Endodermal cell (in vitro differentiated cells): ENCODE measurements at regions not wholly inside any gene's neighbourhood (a gene's known extent, or its start where the extent isn't known, plus 50 kb on each side); places are given as distances from the start of the nearest gene placed in this dataset.

ENCODE experiments used
- DNase-seq: peaks from one replicate; pipeline ENCODE4 v3.0.0-alpha.2; 2017
- H3K27ac ChIP-seq: 2 replicates; pipeline ENCODE4 v1.5.1; 2013; ENCODE audit warnings: mild to moderate bottlenecking, low read depth, low read length, moderate library complexity
- H3K27me3 ChIP-seq: 2 replicates; pipeline ENCODE4 v1.6.1; 2013; ENCODE audit warnings: mild to moderate bottlenecking, low read length, moderate library complexity; ENCODE audit not compliant: insufficient read depth, control insufficient read depth, poor library complexity, severe bottlenecking
- H3K36me3 ChIP-seq: 2 replicates; pipeline ENCODE4 v1.7.0; 2013; ENCODE audit warnings: mild to moderate bottlenecking, low read length, moderate library complexity; ENCODE audit not compliant: control insufficient read depth, insufficient read depth
- H3K4me1 ChIP-seq: one replicate; pipeline ENCODE4 v1.7.0; 2013; ENCODE audit warnings: low read length; ENCODE audit not compliant: control insufficient read depth, insufficient read depth
- H3K4me3 ChIP-seq: 2 replicates; pipeline ENCODE4 v1.5.1; 2013; ENCODE audit warnings: mild to moderate bottlenecking, low read length, moderate library complexity
- H3K9ac ChIP-seq: 2 replicates; pipeline ENCODE4 v1.6.1; 2013; ENCODE audit warnings: mild to moderate bottlenecking, low read length, moderate library complexity; ENCODE audit not compliant: poor library complexity, severe bottlenecking; ENCODE audit errors: extremely low read depth
- H3K9me3 ChIP-seq: 2 replicates; pipeline ENCODE4 v1.6.1; 2013; ENCODE audit warnings: mild to moderate bottlenecking, low read length, moderate library complexity; ENCODE audit not compliant: control insufficient read depth
- H3K27ac Mint-ChIP-seq: 2 replicates; pipeline ENCODE4 v1.8.0; 2020; ENCODE audit warnings: mixed read lengths
- H3K27me3 Mint-ChIP-seq: 2 replicates; pipeline ENCODE4 v1.8.0; 2021; ENCODE audit warnings: mild to moderate bottlenecking, mixed read lengths; ENCODE audit not compliant: insufficient read depth
- H3K36me3 Mint-ChIP-seq: 2 replicates; pipeline ENCODE4 v1.8.0; 2020; ENCODE audit warnings: low read depth, mixed read lengths
- H3K4me1 Mint-ChIP-seq: 2 replicates; pipeline ENCODE4 v1.8.0; 2020; ENCODE audit warnings: mixed read lengths
- H3K4me3 Mint-ChIP-seq: 2 replicates; pipeline ENCODE4 v1.8.0; 2020; ENCODE audit warnings: mild to moderate bottlenecking, moderate library complexity, mixed read lengths
- H3K9me3 Mint-ChIP-seq: 2 replicates; pipeline ENCODE4 v1.8.0; 2020; ENCODE audit warnings: mild to moderate bottlenecking, mixed read lengths
- CTCF ChIP-seq: fragments of 200-600 bp; sonication (generic); conservative IDR thresholded peaks from 2 replicates; pipeline ENCODE4 v1.5.0; 2021; ENCODE audit warnings: antibody characterized with exemption, mild to moderate bottlenecking
- WGBS, 2 experiments: methylation state at CpG; one replicate each; pipeline versions ENCODE4 v1.1.5 to v1.1.7; 2013; ENCODE audit warnings: missing lambda C conversion rate in 2 of 2, mixed read lengths in 1 of 2; ENCODE audit not compliant: insufficient coverage in 1 of 2, insufficient read length in 1 of 2; 5-methylcytosine and 5-hydroxymethylcytosine counted together

- WGBS, 2 experiments = 100% methylated on average over 1 of the region's 1 CpG; no CpG with 5 or more reads in 1 of the 2 experiments
- H3K27me3 Mint-ChIP-seq = no peaks in the 10 kb centered on the region
- H3K9ac ChIP-seq = no peak overlapping the region
- H3K36me3 ChIP-seq = no peaks in the 10 kb centered on the region
- no peak for DNase-seq
- H3K36me3 Mint-ChIP-seq = no peaks in the 10 kb centered on the region
- no peaks in the 10 kb centered on the region for H3K9me3 ChIP-seq
- no peaks in the 10 kb centered on the region for H3K27me3 ChIP-seq
- no peaks in the 10 kb centered on the region for H3K4me1 ChIP-seq
- no peak overlapping the region for H3K27ac Mint-ChIP-seq
- no peak for TF ChIP-seq CTCF
- no peaks in the 10 kb centered on the region for H3K4me1 Mint-ChIP-seq
- no peaks in the 10 kb centered on the region for H3K9me3 Mint-ChIP-seq
- H3K27ac ChIP-seq = no peak overlapping the region
- H3K4me3 ChIP-seq = no peak overlapping the region
- no peak overlapping the region for H3K4me3 Mint-ChIP-seq
Observed at GRCh38 chr3:152123457-152123856, 145.3 kb upstream of the MBNL1 start.

- no peak overlapping the region for H3K4me3 ChIP-seq
- no peak overlapping the region for H3K27ac Mint-ChIP-seq
- H3K9ac ChIP-seq = no peak overlapping the region
- no peak for TF ChIP-seq CTCF
- no peaks in the 10 kb centered on the region for H3K27me3 ChIP-seq
- no peaks in the 10 kb centered on the region for H3K36me3 ChIP-seq
- H3K4me1 ChIP-seq = no peaks in the 10 kb centered on the region
- no peaks in the 10 kb centered on the region for H3K4me1 Mint-ChIP-seq
- no peak for DNase-seq
- no peaks in the 10 kb centered on the region for H3K9me3 ChIP-seq
- no peak overlapping the region for H3K27ac ChIP-seq
- H3K36me3 Mint-ChIP-seq = no peaks in the 10 kb centered on the region
- no peak overlapping the region for H3K4me3 Mint-ChIP-seq
- 67 to 89% methylated on average over 1 to 2 of the region's 2 CpGs for WGBS, 2 experiments
- no peaks in the 10 kb centered on the region for H3K9me3 Mint-ChIP-seq
- H3K27me3 Mint-ChIP-seq = no peaks in the 10 kb centered on the region
Observed at GRCh38 chr3:152126260-152126659, 142.5 kb upstream of the MBNL1 start.

DNA sequence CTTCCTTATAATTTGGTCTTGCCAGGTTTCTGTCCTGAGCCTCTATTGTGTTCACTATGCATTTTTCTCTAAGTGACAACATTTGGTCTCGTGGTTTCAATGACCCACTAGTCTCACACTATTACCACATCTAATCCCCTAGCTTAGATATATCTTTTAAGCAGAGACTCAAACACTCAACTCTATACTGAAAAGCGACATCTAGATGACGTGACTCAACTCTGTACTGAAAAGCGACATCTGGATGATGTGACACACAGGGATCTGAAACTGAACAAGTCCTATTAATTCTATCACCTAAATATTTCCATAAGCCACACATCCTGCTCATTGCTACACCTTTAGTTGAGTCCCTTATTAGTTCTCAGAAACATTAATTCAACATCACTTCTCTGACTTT is 141.7 kb upstream of the MBNL1 start:
- Mint-ChIP-seq H3K27ac (no peak overlapping the region), H3K4me1 (no peaks in the 10 kb centered on the region), H3K4me3 (no peak overlapping the region), H3K36me3 (no peaks in the 10 kb centered on the region), H3K9me3 (no peaks in the 10 kb centered on the region), H3K27me3 (no peaks in the 10 kb centered on the region)
- TF ChIP-seq CTCF = no peak
- no peak overlapping the region for H3K27ac ChIP-seq
- no peaks in the 10 kb centered on the region for H3K36me3 ChIP-seq
- no peak overlapping the region for H3K4me3 ChIP-seq
- H3K9ac ChIP-seq = no peak overlapping the region
- 88 to 94% methylated on average over 4 of the region's 4 CpGs for WGBS, 2 experiments
- no peaks in the 10 kb centered on the region for H3K4me1 ChIP-seq
- H3K27me3 ChIP-seq = peaks cover under 1% of the 10 kb centered on the region
- H3K9me3 ChIP-seq = no peaks in the 10 kb centered on the region
- DNase-seq = no peak
